RCC 7860 (cell line): ENCODE measurements at regions not wholly inside any gene's neighbourhood (a gene's known extent, or its start where the extent isn't known, plus 50 kb on each side); places are given as distances from the start of the nearest gene placed in this dataset.

Source experiments
- DNase-seq: peaks from one replicate; pipeline ENCODE4 v3.0.0-alpha.2; 2015; ENCODE audit warnings: low spot score
- FAIRE-seq: peaks from 2 replicates; lab custom pipeline; 2012; peaks lifted over from hg19 to GRCh38; lab: Jason Lieb, UNC

GRCh38 chr11:121800731-121801393 lies 315.2 kb downstream of the BLID start:
- FAIRE-seq (no peak), DNase-seq (no peak)

GRCh38 chr11:121800240-121800639 lies 315.8 kb downstream of the BLID start:
- FAIRE-seq: no peak
- DNase-seq: no peak

DNA sequence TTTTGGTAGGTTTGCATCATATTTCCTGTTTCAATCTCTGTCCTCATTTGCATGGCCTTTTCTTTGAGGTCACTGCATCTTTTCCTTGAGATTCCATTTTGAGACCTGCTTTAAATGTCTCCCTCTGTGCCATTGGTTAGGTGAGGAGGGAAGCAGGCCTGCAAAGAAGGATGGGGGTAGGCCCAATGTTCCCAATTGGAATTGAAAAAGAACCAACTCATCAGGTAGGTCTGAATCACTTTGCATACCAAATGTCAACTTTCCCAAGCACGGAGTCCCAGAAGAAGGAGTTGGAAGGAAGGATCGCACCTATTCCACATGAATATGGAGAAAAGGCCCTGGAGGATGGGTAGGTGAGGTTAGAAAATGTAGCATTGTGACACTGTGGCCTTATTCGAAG lies 318.5 kb downstream of the BLID start:
- DNase-seq (no peak), FAIRE-seq (no peak)

DNA sequence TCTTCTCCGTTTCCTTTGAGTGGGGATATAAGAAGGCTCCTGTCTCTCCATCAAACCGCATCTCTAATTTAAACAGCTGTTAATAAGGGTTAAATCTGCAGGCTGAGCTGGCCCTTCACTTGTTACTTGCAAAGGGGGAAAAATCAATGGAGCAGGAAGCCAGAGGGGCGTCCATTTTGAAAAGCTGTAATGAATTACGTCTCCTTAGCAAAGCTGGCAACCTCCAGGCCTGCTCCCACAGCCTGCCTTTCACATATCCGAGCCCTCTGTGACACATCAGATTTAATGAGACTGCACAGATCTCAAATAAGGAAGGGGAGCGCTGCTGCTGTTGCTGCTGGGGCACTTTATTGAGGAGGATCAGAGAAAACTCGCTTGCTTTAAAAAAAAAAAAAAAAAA lies 320.8 kb downstream of the BLID start:
- FAIRE-seq (no peak), DNase-seq (no peak)

DNA sequence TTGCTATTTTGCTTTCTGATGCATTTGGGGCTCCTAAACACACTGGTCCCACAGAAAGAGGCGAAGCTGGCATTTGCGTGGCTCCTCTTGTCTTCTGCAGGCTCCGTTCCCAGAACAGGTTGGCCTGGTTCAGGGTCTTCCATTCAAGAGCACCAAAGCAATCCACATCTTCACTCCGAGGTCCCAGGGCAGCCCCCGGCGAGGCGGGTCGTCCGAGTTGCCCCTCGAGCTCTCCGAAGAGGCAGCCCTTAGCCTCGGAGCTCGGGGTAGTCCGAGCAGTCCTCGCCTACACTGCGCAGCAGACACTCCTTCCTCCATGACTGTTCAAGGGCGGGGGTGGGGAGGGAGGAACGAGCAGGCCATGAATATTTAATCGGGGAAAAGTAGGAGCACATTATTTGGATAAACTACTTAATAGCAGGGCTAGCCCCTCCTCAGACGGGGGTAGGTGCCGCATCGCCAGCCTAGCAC lies 321.3 kb downstream of the BLID start:
- FAIRE-seq: no peak

GRCh38 chr11:121793916-121794315 lies 322.1 kb downstream of the BLID start:
- FAIRE-seq (no peak), DNase-seq (no peak)

More for the DNA sequence above, 321.3 kb downstream of the BLID start:
- no peak for DNase-seq

- FAIRE-seq (no peak), DNase-seq (no peak)
Observed at GRCh38 chr11:121793291-121793690, 322.7 kb downstream of the BLID start.

- no peak for DNase-seq
Observed at GRCh38 chr11:121792185-121792584, 323.8 kb downstream of the BLID start.

GRCh38 chr11:121790430-121790829 lies 325.6 kb downstream of the BLID start:
- DNase-seq: no peak
- FAIRE-seq: no peak

More at GRCh38 chr11:121792185-121792584, 323.8 kb downstream of the BLID start:
- no peak for FAIRE-seq

DNA sequence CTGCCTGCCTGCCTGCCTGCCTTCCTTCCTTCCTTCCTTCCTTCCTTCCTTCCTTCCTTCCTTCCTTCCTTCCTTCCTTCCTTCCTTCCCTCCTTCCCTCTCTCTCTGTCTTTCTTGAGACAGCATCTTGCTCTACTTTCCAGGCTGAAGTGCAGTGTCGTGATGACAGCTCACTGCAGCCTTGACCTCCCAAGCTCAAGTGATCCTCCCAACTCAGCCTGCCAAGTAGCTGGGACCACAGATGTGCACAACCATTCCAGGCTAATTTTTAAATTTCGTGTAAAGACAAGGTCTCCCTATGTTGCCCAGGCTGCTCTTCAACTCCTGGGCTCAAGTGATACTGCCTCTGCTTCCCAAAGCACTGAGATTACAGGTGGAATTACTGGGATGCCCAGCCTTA lies 328.2 kb upstream of the SORL1-AS1 start:
- FAIRE-seq: no peak
- DNase-seq: no peak

DNA sequence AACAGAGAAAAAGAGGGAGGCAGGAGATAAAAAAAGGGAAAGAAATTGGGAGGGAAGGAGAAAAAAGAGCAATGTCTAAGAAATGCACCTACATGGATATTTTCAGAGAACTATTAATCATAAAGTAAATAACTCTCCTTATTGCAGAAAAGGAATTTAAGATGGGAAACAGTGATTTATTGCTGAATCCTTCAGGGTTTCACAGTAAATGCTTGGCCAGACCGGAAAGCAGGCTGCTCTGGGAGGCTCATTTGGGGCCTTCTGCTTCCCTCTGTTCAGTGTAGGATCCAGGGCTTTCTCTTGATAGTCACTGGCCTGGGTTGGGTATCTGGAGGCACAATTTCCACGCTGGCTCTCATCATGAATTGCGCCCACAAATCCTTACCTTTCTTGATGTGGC lies 324.3 kb upstream of the SORL1-AS1 start:
- FAIRE-seq: no peak
- no peak for DNase-seq

DNA sequence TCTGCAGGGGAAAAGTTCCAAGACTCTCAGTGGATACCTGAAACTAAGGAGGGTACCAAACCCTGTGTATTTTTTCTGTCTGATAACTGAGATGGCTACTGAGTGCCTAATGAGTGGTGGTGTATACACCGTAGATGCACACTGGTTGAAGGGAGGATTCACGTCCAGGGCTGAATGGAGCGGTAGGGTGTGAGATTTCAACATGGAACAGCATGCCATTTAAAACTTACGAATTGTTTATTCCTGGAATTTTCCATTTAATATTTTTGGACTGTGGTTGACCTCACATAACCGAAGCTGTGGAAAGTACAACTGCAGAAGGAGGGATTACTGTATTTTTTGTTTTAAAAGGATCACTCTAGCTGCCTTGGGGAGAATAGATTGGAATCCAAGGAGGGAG lies 322.5 kb upstream of the SORL1-AS1 start:
- FAIRE-seq (no peak), DNase-seq (no peak)

DNA sequence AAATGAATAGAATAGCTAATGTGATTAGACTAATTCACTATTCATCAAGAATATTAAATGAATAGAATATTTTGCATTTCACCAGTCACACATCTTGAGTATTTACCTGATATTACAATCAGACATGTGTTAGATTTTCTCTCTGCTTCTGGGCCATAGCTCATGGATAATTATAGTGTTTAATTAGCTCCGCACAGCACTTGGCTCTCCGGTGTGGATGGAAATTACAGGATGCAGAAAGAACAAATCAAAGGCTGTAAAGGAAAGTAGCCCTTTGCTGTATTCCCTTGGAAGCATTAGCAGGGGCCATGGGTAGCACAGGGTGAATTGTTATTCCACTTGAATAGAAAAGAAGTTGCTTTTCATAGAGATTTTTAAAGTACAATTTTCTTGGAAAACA lies 320.3 kb upstream of the SORL1-AS1 start:
- FAIRE-seq (no peak), DNase-seq (no peak)

DNA sequence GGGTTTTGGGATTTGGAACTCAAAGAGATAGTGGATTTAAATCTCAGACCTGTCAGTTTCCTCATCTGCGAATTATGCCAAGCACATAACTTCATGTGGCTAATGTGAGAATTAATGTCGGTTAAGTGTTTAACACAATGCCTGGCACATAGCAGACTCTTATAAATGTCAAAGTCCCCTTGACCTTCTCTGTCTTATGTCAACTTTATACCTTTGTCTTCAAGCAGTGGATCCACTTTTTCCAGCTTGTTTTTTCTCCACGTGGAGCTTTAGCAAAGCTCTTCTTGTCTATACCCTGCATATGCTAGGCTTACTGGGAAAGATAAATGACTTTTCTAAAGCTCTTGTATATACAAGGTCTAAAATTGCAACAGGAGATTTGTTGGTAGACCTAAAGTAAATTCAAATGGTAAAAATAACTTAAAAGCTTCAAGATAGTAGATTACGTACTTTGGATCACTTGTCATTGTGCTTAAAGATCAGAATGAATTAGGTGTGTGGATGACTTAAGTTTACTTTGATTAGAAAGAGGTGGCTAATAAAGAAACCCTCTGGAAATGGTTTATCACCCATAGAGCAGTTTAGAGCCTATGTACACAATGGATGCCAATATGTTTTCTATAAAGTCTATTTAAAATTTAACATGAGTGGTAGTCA lies 318.3 kb upstream of the SORL1-AS1 start:
- DNase-seq (no peak), FAIRE-seq (no peak)

- DNase-seq (no peak), FAIRE-seq (no peak)
Observed at GRCh38 chr11:121769191-121769590, 316.4 kb upstream of the SORL1-AS1 start.

- DNase-seq (no peak), FAIRE-seq (no peak)
Observed at GRCh38 chr11:121767433-121767832, 314.7 kb upstream of the SORL1-AS1 start.

- FAIRE-seq (no peak), DNase-seq (no peak)
Observed at GRCh38 chr11:121766991-121767390, 314.2 kb upstream of the SORL1-AS1 start.

DNA sequence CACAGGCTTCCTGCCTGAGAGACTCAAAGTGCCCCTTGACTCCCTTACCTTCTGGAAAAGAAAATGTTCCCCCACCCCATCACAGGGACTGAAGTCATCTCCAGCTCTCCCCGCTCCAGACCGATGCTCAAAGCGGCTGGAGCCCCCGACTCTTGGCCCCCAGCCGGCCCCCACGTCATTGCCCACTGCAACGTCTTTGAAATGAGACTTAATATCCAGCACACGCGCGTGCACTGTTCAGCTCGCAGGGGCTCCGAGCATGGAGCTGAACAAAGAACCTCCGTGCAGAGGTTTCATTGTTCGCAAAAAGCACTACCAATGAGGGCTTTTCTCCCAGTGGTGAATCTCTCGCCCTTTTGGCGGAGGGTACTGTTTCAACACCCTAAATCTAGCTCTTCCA lies 313.4 kb upstream of the SORL1-AS1 start:
- FAIRE-seq (no peak), DNase-seq (no peak)

DNA sequence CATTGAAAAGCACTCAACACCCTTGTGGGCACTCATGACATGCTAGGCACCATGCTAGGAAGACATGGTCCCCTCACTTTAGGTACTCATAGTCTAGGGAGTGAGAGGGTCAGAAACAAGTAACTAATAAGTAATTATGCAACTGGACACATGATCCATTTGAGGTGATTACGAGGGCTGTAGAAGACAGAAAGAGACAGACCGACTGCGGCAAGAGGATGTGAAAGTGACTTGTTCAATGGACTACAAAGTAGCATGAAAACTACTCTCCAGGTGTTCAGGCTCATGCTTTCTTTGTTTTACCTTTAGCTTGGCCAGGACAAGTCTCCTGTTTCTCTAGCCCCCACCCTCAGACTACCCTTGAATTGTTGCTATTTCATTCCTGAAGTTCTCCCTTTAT lies 310.8 kb upstream of the SORL1-AS1 start:
- FAIRE-seq: no peak

DNA sequence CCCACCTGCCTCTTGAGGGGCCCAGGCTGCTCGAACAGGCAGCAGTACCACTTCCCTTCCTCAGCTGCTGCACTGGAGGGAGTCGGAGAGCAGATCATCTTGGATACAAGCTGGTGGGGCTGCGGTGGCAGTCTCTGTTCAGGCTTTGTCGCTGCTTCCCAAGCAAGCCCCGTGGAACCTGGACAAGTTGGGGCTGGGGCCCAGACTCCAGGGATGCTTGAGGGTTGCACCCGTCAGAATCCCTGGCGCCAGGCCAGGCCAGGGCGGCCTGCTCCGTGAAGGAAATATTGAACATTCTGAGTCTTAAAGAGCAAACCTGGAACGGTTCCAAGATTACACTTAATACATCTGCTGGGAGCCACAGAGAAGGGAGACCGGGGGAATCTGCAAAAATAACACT lies 310.1 kb upstream of the SORL1-AS1 start:
- DNase-seq (no peak), FAIRE-seq (no peak)

More for the DNA sequence above, 310.8 kb upstream of the SORL1-AS1 start:
- DNase-seq: no peak

GRCh38 chr11:121761186-121761585 lies 308.4 kb upstream of the SORL1-AS1 start:
- FAIRE-seq (no peak), DNase-seq (no peak)

DNA sequence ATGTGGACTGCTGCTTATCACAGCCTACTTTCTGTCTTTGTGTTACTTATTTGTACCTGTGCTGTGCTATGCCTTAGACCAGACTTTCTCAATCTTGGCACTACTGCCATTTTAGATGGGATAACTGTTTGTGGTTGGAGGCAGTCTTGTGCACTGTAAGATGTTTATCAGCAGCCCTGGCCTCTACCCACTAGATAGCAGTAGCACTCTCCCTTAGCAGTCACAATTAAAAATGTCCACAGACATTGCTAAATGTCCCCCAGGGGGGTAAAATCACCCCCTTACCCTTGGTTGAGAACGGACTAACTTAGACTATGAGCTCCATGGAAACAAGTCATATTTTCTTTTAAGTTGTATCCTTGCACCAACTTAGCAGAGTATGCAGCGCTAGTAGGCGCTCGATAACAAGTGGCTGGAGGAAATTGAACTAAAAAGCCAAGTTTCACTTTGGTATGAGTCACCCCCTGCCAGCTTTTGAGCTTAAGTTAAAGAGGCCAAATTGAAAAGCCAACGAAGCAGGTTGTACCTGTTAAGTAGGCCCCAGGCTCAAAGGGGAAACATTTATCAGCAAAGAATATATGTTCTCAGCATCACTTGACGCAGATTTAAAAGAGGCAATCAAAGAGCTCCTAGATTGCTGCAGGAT lies 304.8 kb upstream of the SORL1-AS1 start:
- FAIRE-seq (no peak), DNase-seq (no peak)
